Retinal pigment epithelial cell (primary cell): ENCODE measurements at regions not wholly inside any gene's neighbourhood (a gene's known extent, or its start where the extent isn't known, plus 50 kb on each side); places are given as distances from the start of the nearest gene placed in this dataset.
"Not testable (repeated sequence)": the region's sequence is repeated elsewhere in the genome, so short reads cannot be mapped to it uniquely, and the experiment has no call there.

Experiments
- DNase-seq: peaks from one replicate; pipeline ENCODE4 v3.0.0-alpha.2; 2010; ENCODE audit warnings: low read depth
- H3K4me3 ChIP-seq: 2 replicates; pipeline ENCODE4 v1.5.1; 2011; ENCODE audit warnings: mild to moderate bottlenecking, low read length, control low read depth, moderate library complexity
- TF ChIP-seq, protein P1 (sequence below): conservative IDR thresholded peaks from 2 replicates; pipeline ENCODE4 v1.5.1; 2011; ENCODE audit warnings: low read depth, low read length, control low read depth, inconsistent platforms

DNA sequence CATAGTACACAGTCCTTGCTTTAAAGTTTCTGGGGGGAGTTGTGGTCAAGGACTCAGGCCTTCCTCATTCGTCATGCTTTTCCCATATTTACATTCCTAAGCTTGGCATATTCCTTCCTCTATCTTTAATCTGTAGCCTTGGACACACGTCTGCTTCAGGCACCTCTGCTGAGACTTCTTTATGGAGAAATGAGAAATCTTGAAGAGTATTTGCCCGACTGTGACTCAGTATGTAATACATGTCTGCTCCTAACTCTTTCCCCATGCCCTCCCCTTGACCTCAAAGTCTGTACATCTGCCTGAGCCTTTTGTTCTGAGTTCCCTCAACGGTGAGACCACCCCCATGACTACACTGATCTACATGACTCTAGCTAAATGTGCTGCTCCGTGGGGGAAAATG, 246.1 kb downstream of the SI start:
- H3K4me3 ChIP-seq: no peak overlapping the region
- TF ChIP-seq, protein P1, sequence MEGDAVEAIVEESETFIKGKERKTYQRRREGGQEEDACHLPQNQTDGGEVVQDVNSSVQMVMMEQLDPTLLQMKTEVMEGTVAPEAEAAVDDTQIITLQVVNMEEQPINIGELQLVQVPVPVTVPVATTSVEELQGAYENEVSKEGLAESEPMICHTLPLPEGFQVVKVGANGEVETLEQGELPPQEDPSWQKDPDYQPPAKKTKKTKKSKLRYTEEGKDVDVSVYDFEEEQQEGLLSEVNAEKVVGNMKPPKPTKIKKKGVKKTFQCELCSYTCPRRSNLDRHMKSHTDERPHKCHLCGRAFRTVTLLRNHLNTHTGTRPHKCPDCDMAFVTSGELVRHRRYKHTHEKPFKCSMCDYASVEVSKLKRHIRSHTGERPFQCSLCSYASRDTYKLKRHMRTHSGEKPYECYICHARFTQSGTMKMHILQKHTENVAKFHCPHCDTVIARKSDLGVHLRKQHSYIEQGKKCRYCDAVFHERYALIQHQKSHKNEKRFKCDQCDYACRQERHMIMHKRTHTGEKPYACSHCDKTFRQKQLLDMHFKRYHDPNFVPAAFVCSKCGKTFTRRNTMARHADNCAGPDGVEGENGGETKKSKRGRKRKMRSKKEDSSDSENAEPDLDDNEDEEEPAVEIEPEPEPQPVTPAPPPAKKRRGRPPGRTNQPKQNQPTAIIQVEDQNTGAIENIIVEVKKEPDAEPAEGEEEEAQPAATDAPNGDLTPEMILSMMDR: no peak
- DNase-seq: no peak

DNA sequence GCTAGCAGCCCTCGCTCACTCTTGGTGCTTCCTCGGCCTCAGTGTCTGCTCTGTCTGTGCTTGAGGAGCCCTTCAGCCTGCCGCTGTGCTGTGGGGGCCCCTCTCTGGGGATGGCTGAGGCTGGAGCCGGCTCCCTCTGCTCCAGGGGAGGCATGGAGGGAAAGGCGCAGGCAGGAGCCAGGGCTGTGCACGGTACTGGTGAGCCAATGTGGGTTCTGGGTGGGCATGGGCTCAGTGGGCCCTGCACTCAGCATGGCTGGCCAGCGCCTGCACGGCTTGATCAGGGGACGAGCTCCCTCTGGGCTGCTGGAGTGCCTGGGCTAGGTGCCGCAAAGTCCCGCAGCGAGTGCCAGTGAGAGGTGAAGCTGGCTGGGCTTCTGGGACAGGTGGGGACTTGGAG, 260.0 kb downstream of the SI start:
- no peak for DNase-seq
- TF ChIP-seq, protein P1: no peak

DNA sequence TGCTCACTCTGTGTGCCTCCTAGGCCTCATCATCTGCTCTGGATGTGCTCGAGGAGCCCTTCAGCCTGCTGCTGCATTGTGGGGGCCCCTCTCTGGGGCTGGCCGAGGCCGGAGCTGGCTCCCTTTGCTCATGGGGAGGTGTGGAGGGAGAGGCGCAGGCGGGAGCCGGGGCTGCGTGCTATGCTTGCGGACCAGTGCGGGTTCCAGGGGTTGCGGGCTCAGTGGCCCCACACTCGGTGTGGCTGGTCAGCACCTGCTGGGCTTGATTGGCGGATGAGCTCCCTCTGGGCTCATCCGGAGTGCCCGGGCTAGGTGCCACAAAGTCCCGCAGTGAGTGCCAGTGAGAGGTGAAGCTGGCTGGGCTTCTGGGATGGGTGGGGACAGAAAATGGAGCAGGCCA, 264.2 kb downstream of the SI start:
- TF ChIP-seq, protein P1: no peak
- DNase-seq: no peak
- no peak overlapping the region for H3K4me3 ChIP-seq

More for the DNA sequence above, 260.0 kb downstream of the SI start:
- H3K4me3 ChIP-seq: no peak overlapping the region

DNA sequence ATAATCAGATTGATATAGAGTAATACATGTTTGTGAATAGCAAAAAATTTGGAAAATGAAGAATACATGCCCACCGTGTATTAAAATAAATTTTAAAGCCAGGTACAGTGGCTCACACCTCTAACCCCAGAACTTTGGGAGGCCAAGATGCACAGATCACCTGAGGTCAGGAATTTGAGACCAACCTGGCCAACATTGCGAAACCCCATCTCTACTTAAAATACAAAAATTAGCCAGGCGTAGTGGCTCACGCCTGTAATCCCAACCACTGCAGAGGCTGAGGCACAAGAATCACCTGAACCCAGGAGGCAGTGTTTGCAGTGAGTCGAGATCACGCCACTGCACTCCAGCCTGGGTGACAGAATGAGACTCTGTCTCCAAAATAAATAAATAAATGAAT, 266.3 kb downstream of the SI start:
- TF ChIP-seq, protein P1: no peak
- DNase-seq: no peak
- no peak overlapping the region for H3K4me3 ChIP-seq

DNA sequence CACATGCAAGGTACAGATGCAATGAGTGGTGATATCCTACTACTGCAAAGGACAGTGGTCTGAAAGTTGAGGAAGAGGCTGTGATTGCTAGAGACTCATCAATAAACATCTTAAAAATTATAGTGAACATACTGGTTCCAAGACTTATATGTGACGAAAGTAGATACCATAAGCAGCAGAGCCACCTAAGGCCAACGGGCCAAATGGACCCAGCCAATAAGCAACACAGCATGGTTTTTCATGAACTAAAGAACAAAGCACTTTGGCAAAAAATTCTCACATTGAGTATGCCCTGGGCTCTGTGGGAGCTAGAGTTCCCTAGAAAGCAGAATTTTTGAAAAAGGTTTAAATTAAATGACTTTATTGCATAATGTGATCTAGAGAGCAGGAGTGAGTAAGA, 272.1 kb downstream of the SI start:
- no peak for DNase-seq

DNA sequence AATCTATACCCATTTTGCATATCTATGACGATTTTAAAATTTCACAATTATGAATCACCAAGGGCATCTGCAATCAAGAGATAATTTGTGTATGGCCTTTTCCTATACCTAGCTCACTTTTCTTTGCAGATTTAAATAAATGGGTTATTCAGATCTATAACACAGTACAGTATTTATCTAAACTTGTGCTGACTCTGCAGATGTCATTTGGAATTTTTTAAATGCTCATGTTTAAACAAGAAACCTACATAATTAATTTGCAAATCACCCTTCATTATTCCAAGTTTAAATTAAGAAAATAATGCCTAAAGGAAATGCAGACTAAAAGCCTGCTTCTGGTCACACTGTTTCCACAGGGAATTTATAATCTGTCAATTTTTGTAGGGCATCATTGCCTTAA, 284.2 kb downstream of the SI start:
- H3K4me3 ChIP-seq: no peak overlapping the region
- TF ChIP-seq, protein P1: no peak
- DNase-seq: no peak

More for the DNA sequence above, 272.1 kb downstream of the SI start:
- H3K4me3 ChIP-seq: no peak overlapping the region
- TF ChIP-seq, protein P1: peak; percentile 22

DNA sequence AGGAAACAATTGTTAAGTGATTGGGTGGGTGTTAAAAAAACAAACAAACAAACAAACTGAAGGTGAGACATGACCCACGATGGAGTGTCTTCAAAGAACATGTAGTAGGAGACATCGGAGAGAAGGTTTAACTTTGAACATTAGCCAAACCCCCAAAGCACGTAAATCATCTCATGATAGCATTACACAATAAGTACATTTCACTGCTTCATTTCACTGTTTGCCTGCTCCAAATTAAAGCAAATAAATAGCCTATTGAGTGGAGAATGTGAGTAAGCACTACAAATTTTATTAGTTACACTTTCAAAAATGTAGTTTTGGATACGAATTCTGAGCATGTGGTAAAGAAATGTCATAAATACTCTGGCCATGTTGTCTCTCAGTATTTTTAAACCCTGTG, 287.0 kb downstream of the SI start:
- H3K4me3 ChIP-seq: no peak overlapping the region
- TF ChIP-seq, protein P1: no peak
- DNase-seq: no peak

DNA sequence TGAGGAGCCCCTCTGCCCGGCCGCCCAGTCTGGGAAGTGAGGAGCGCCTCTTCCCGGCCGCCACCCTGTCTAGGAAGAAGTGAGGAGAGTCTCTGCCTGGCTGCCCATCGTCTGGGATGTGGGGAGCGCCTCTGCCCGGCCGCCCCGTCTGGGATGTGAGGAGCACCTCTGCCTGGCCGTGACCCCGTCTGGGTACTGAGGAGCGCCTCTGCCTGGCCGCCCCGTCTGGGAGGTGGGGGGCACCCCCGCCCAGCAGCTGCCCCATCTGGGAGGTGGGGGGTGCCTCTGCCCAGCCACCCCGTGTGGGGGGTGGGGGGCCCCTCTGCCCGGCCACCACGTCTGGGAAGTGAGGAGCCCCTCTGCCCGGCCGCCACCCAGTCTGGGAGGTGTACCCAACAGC, 293.9 kb downstream of the SI start:
- H3K4me3 ChIP-seq, DNase-seq: not testable (repeated sequence)
